Ecto neural progenitor cell (in vitro differentiated cells): ENCODE measurements at regions not wholly inside any gene's neighbourhood (a gene's known extent, or its start where the extent isn't known, plus 50 kb on each side); places are given as distances from the start of the nearest gene placed in this dataset.
A peak's percentile ranks its signal among the peaks of the same experiment; 100 is the strongest.

ENCODE experiments used
- DNase-seq: peaks from one replicate; pipeline ENCODE4 v3.0.0-alpha.2; 2018; ENCODE audit warnings: low spot score

GRCh38 chr2:193712912-193713311, 1518.2 kb upstream of the TMEFF2 start:
- DNase-seq, result no peak

GRCh38 chr2:193703411-193703810, 1508.7 kb upstream of the TMEFF2 start:
- no peak for DNase-seq

- DNase-seq, result no peak
Observed at GRCh38 chr2:193701484-193701883, 1506.8 kb upstream of the TMEFF2 start.

GRCh38 chr2:193695367-193695766, 1500.6 kb upstream of the TMEFF2 start:
- DNase-seq, result no peak

- no peak for DNase-seq
Observed at GRCh38 chr2:193693758-193694157, 1499.0 kb upstream of the TMEFF2 start.

- DNase-seq, result no peak
Observed at GRCh38 chr2:193690572-193690971, 1495.8 kb upstream of the TMEFF2 start.

- DNase-seq, result no peak
Observed at GRCh38 chr2:193687195-193687594, 1492.5 kb upstream of the TMEFF2 start.

GRCh38 chr2:193679847-193680246, 1485.1 kb upstream of the TMEFF2 start:
- no peak for DNase-seq

GRCh38 chr2:193670478-193670877, 1475.7 kb upstream of the TMEFF2 start:
- no peak for DNase-seq

- DNase-seq, result no peak
Observed at GRCh38 chr2:193668557-193669323, 1474.0 kb upstream of the TMEFF2 start.

- no peak for DNase-seq
Observed at GRCh38 chr2:193627927-193628272, 1433.2 kb upstream of the TMEFF2 start.

- no peak for DNase-seq
Observed at GRCh38 chr2:193627187-193627926, 1432.6 kb upstream of the TMEFF2 start.

GRCh38 chr2:193608451-193608850, 1413.7 kb upstream of the TMEFF2 start:
- DNase-seq, result no peak

GRCh38 chr2:193590831-193591230, 1396.1 kb upstream of the TMEFF2 start:
- no peak for DNase-seq

- no peak for DNase-seq
Observed at GRCh38 chr2:193584522-193584938, 1389.8 kb upstream of the TMEFF2 start.

- DNase-seq, result peak; percentile 53
Observed at GRCh38 chr2:193583638-193584400, 1389.1 kb upstream of the TMEFF2 start.

- DNase-seq, result no peak
Observed at GRCh38 chr2:193581807-193582206, 1387.1 kb upstream of the TMEFF2 start.

- no peak for DNase-seq
Observed at GRCh38 chr2:193580176-193580950, 1385.6 kb upstream of the TMEFF2 start.

GRCh38 chr2:193566886-193567285, 1372.2 kb upstream of the TMEFF2 start:
- no peak for DNase-seq

- no peak for DNase-seq
Observed at GRCh38 chr2:193566276-193566675, 1371.5 kb upstream of the TMEFF2 start.

GRCh38 chr2:193562031-193562430, 1367.3 kb upstream of the TMEFF2 start:
- no peak for DNase-seq

GRCh38 chr2:193561054-193561453, 1366.3 kb upstream of the TMEFF2 start:
- no peak for DNase-seq
